Fibroblast of lung (primary cell): ENCODE measurements at regions not wholly inside any gene's neighbourhood (a gene's known extent, or its start where the extent isn't known, plus 50 kb on each side); places are given as distances from the start of the nearest gene placed in this dataset.

Experiments used
- CTCF ChIP-seq, 2 donors: IDR thresholded peaks in 1 of 2; conservative IDR thresholded peaks in 1 of 2; 1 replicate in 1 of 2; 2 replicates in 1 of 2; pipeline ENCODE4 v1.5.1; 2011 to 2012; ENCODE audit warnings: low read length in 2 of 2, control low read depth in 1 of 2, inconsistent platforms in 1 of 2, low read depth in 1 of 2, mild to moderate bottlenecking in 1 of 2
- EZH2 ChIP-seq: IDR thresholded peaks from 2 replicates; pipeline ENCODE4 v1.5.1; 2012; ENCODE audit warnings: low read length, control low read depth, mild to moderate bottlenecking; ENCODE audit errors: missing control alignments

DNA sequence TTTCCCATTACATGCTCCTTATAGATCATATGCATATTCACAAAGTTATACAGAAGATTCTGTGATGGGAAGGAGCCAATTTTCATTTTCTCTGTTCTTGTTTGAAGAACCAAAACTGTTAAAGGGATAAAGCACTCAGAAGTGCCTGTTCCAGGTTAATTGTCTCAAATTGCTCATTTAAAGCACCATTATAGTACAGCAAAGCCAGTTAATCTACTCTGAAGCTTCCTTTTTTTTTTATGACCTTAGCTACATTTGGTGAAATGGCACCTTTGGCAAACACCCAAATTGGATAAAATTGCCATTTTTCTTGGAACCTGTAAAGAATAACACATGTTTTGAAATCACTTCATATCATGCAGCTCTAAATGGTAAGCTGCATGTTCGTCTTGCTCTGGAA is 1092.3 kb downstream of the BCL11A start:
- TF ChIP-seq CTCF (conservative IDR thresholded peaks at IDR 0.05 in 1 of 2, IDR thresholded peaks at IDR 0.05 in 1 of 2; ENCODE audit: low read depth in 1 of 2, low read length in 2 of 2) (no peak), EZH2 (no peak)
